ENCODE measurements at regions not wholly inside any gene's neighbourhood (a gene's known extent, or its start where the extent isn't known, plus 50 kb on each side); places are given as distances from the start of the nearest gene placed in this dataset.

- Histone ChIP-seq H3K36me3 (ENCODE audit: low read depth) (no peaks in the 10 kb centered on the region), H3K9me3 (ENCODE audit: low read depth) (no peaks in the 10 kb centered on the region), H3K9ac (no peak overlapping the region), H3K27ac (no peak overlapping the region), H3F3A (ENCODE audit: insufficient read depth) (no peaks in the 10 kb centered on the region; the same call in 1 of the 2 replicates), H3K4me2 (ENCODE audit: unreplicated experiment) (no peak overlapping the region), H4K20me1 (ENCODE audit: insufficient read depth) (no peaks in the 10 kb centered on the region), H3K79me2 (ENCODE audit: insufficient read depth) (no peaks in the 10 kb centered on the region), H2AFZ (no peak overlapping the region), H3K4me3 (no peak overlapping the region), H3K27me3 (replicated peaks; ENCODE audit: insufficient read depth) (no peaks in the 10 kb centered on the region), H3K9me2 (ENCODE audit: insufficient read depth) (no peaks in the 10 kb centered on the region), H3K4me1 (ENCODE audit: insufficient read depth) (peaks cover 10% of the 10 kb centered on the region; the same call in 1 of the 2 replicates)
- no peak for DNase-seq
- no peak for TF ChIP-seq EZH2phosphoT487 (IDR thresholded peaks at IDR 0.05; ENCODE audit: insufficient read depth, low read depth)
- TF ChIP-seq EZH2 (IDR thresholded peaks at IDR 0.05; ENCODE audit: insufficient read depth, poor library complexity, severe bottlenecking): no peak
- whole genome bisulfite sequencing, 2 experiments (ENCODE audit: low coverage in 1 of 2, low lambda C conversion rate in 2 of 2, missing lambda C conversion rate in 2 of 2): 94 to 97% methylated on average over 6 of the region's 6 CpGs
- in situ Hi-C loops (cut with MboI): no loop called here
Measured at GRCh38 chr4:128543696-128544095, 256.1 kb upstream of the PGRMC2 start.

- no peak overlapping the region for H3K4me2 ChIP-seq (ENCODE audit: unreplicated experiment)
- no peaks in the 10 kb centered on the region for H3K9me2 ChIP-seq (ENCODE audit: insufficient read depth)
- WGBS, 2 experiments (ENCODE audit: low coverage in 1 of 2, low lambda C conversion rate in 2 of 2, missing lambda C conversion rate in 2 of 2): 54 to 61% methylated on average over 3 of the region's 3 CpGs
- peak overlapping the region; percentile 22; the same call in 1 of the 2 replicates for H3K9ac ChIP-seq
- DNase-seq: peak; percentile 72
- H3K79me2 ChIP-seq (ENCODE audit: insufficient read depth): no peaks in the 10 kb centered on the region
- no peaks in the 10 kb centered on the region for H3K27me3 ChIP-seq (replicated peaks; ENCODE audit: insufficient read depth)
- H3K9me3 ChIP-seq (ENCODE audit: low read depth): no peaks in the 10 kb centered on the region
- no peaks in the 10 kb centered on the region for H3K36me3 ChIP-seq (ENCODE audit: low read depth)
- no peak overlapping the region for H3K4me3 ChIP-seq
- peak overlapping the region; percentile 42 for H3K27ac ChIP-seq
- TF ChIP-seq EZH2 (IDR thresholded peaks at IDR 0.05; ENCODE audit: insufficient read depth, poor library complexity, severe bottlenecking) (no peak), EZH2phosphoT487 (IDR thresholded peaks at IDR 0.05; ENCODE audit: insufficient read depth, low read depth) (no peak)
- in situ Hi-C loops (cut with MboI): no loop called here
- peaks cover 19% of the 10 kb centered on the region; the same call in 1 of the 2 replicates for H3K4me1 ChIP-seq (ENCODE audit: insufficient read depth)
- no peaks in the 10 kb centered on the region; the same call in 1 of the 2 replicates for H3F3A ChIP-seq (ENCODE audit: insufficient read depth)
- H2AFZ ChIP-seq: peak overlapping the region; percentile 27; the same call in 1 of the 2 replicates
- no peaks in the 10 kb centered on the region for H4K20me1 ChIP-seq (ENCODE audit: insufficient read depth)
Measured at GRCh38 chr4:128542047-128542446, 254.4 kb upstream of the PGRMC2 start.

DNA sequence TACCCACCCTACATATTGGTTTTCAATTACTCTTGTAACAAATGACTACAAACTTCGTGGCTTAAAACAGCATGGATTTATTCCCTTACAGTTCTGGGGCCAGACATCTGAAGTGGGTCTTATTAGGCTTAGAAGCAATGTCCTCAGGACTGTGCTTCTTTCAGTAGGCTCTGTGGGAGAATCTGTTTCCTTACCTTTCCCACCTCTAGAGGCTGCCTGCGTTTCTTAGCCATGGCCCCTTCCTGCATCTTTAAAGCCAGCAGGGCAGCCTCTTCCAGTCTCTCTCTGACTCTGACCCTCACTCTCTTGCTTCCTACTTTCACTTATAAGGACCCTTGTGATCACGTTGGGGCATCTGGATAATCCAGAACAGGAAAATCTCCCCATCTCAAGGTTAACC lies 252.5 kb upstream of the PGRMC2 start:
- no peak overlapping the region for H3K4me2 ChIP-seq (ENCODE audit: unreplicated experiment)
- no peaks in the 10 kb centered on the region for H3K36me3 ChIP-seq (ENCODE audit: low read depth)
- 78 to 83% methylated on average over 3 of the region's 3 CpGs for WGBS, 2 experiments (ENCODE audit: low coverage in 1 of 2, low lambda C conversion rate in 2 of 2, missing lambda C conversion rate in 2 of 2)
- H3K27me3 ChIP-seq (replicated peaks; ENCODE audit: insufficient read depth): no peaks in the 10 kb centered on the region
- in situ Hi-C loops (cut with MboI): no loop called here
- H3K4me3 ChIP-seq: no peak overlapping the region
- H3K9me3 ChIP-seq (ENCODE audit: low read depth): no peaks in the 10 kb centered on the region
- no peak overlapping the region for H3K9ac ChIP-seq
- H2AFZ ChIP-seq: no peak overlapping the region
- no peaks in the 10 kb centered on the region for H3K9me2 ChIP-seq (ENCODE audit: insufficient read depth)
- no peak for DNase-seq
- TF ChIP-seq EZH2phosphoT487 (IDR thresholded peaks at IDR 0.05; ENCODE audit: insufficient read depth, low read depth) (no peak), EZH2 (IDR thresholded peaks at IDR 0.05; ENCODE audit: insufficient read depth, poor library complexity, severe bottlenecking) (no peak)
- H3K4me1 ChIP-seq (ENCODE audit: insufficient read depth): peaks cover 19% of the 10 kb centered on the region; the same call in 1 of the 2 replicates
- no peaks in the 10 kb centered on the region for H4K20me1 ChIP-seq (ENCODE audit: insufficient read depth)
- no peaks in the 10 kb centered on the region; the same call in 1 of the 2 replicates for H3F3A ChIP-seq (ENCODE audit: insufficient read depth)
- no peaks in the 10 kb centered on the region for H3K79me2 ChIP-seq (ENCODE audit: insufficient read depth)
- no peak overlapping the region for H3K27ac ChIP-seq

GRCh38 chr4:128538111-128538882 lies 250.7 kb upstream of the PGRMC2 start:
- Histone ChIP-seq H3K9me2 (ENCODE audit: insufficient read depth) (no peaks in the 10 kb centered on the region), H3K9ac (no peak overlapping the region), H3K4me1 (ENCODE audit: insufficient read depth) (peaks cover 19% of the 10 kb centered on the region; the same call in 1 of the 2 replicates), H3K9me3 (ENCODE audit: low read depth) (no peaks in the 10 kb centered on the region), H2AFZ (peak overlapping the region; percentile 56; the same call in 1 of the 2 replicates), H3F3A (ENCODE audit: insufficient read depth) (no peaks in the 10 kb centered on the region; the same call in 1 of the 2 replicates), H3K79me2 (ENCODE audit: insufficient read depth) (no peaks in the 10 kb centered on the region), H4K20me1 (ENCODE audit: insufficient read depth) (no peaks in the 10 kb centered on the region), H3K27me3 (replicated peaks; ENCODE audit: insufficient read depth) (no peaks in the 10 kb centered on the region), H3K27ac (no peak overlapping the region), H3K4me3 (no peak overlapping the region), H3K4me2 (ENCODE audit: unreplicated experiment) (no peak overlapping the region), H3K36me3 (ENCODE audit: low read depth) (no peaks in the 10 kb centered on the region)
- DNase-seq: peak; percentile 17
- in situ Hi-C loops (cut with MboI): no loop called here
- WGBS, 2 experiments (ENCODE audit: low coverage in 1 of 2, low lambda C conversion rate in 2 of 2, missing lambda C conversion rate in 2 of 2): 85% methylated on average over 13 of the region's 13 CpGs
- TF ChIP-seq EZH2 (IDR thresholded peaks at IDR 0.05; ENCODE audit: insufficient read depth, poor library complexity, severe bottlenecking): no peak
- no peak for TF ChIP-seq EZH2phosphoT487 (IDR thresholded peaks at IDR 0.05; ENCODE audit: insufficient read depth, low read depth)

Measured in GM23248 (cell line).